ENCODE measurements at regions not wholly inside any gene's neighbourhood (a gene's known extent, or its start where the extent isn't known, plus 50 kb on each side); places are given as distances from the start of the nearest gene placed in this dataset.

GRCh38 chr7:26043801-26044200 is 108.2 kb upstream of the NFE2L3 start:
- no peak for DNase-seq (ENCODE audit: low spot score)

- DNase-seq (ENCODE audit: low spot score), result no peak
Observed at GRCh38 chr7:26044320-26044719, 107.7 kb upstream of the NFE2L3 start.

GRCh38 chr7:26046150-26046549 is 105.8 kb upstream of the NFE2L3 start:
- no peak for DNase-seq (ENCODE audit: low spot score)

DNA sequence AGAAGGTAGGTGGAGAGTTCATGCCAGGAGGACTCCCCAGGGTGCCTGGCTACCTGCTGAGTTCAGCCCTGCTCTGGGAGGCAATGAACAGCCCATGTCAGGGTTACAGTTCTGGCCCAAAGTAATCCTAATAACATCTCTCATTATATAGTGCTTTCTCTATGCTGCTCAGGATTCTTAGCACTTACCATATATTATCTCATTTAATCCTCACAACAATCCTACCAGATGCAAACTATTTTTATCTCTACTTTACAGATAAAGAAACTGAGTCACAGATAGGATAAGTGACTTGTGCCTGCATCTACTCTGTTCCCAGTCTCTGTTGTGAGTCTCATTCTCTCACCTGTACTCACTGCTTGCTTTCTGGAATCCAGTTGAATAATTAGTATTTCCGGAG is 105.1 kb upstream of the NFE2L3 start:
- DNase-seq (ENCODE audit: low spot score), result no peak

DNA sequence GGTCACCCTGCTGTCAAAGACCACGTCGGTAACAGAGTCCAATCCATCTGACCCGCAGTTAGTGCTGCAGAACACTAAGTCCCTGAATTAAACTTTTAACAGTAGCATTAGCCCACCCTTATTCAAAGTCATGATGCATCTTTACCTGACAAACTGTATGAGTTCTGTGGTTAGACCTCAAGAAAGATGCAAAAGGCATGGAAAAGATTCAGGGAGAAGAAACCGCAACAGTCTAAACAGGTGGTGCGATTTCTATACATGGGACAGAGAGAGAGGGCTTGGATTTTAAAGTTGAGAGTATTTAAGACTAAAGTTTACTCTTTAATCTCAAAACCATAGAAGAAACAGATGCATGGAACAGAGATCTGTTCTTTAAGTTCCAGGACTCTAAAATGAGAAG is 103.3 kb upstream of the NFE2L3 start:
- no peak for DNase-seq (ENCODE audit: low spot score)

- no peak for DNase-seq (ENCODE audit: low spot score)
Observed at GRCh38 chr7:26049081-26049480, 102.9 kb upstream of the NFE2L3 start.

DNA sequence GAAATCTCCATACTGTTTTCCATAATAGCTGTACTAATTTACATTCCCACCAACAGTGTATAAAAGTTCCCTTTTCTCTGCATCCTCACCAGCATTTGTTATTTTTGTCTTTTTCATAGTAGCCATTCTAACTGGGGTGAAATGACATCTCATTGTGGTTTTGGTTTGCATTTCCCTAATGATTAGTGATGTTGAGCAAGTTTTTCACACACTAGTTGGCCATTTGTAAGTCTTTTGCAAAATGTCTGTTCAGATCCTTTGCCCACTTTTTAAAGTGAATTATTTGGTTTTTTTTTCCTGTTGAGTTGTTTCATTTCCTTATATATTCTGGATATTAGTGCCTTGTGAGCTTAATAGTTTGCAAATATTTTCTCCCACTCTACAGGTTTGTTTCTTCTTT is 101.0 kb upstream of the NFE2L3 start:
- no peak for DNase-seq (ENCODE audit: low spot score)

GRCh38 chr7:26052706-26053105 is 99.3 kb upstream of the NFE2L3 start:
- DNase-seq (ENCODE audit: low spot score), result no peak

- DNase-seq (ENCODE audit: low spot score), result no peak
Observed at GRCh38 chr7:26054386-26054785, 97.6 kb upstream of the NFE2L3 start.

- DNase-seq (ENCODE audit: low spot score), result no peak
Observed at GRCh38 chr7:26055241-26055640, 96.8 kb upstream of the NFE2L3 start.

GRCh38 chr7:26060733-26061677 is 91.0 kb upstream of the NFE2L3 start:
- no peak for DNase-seq (ENCODE audit: low spot score)

DNA sequence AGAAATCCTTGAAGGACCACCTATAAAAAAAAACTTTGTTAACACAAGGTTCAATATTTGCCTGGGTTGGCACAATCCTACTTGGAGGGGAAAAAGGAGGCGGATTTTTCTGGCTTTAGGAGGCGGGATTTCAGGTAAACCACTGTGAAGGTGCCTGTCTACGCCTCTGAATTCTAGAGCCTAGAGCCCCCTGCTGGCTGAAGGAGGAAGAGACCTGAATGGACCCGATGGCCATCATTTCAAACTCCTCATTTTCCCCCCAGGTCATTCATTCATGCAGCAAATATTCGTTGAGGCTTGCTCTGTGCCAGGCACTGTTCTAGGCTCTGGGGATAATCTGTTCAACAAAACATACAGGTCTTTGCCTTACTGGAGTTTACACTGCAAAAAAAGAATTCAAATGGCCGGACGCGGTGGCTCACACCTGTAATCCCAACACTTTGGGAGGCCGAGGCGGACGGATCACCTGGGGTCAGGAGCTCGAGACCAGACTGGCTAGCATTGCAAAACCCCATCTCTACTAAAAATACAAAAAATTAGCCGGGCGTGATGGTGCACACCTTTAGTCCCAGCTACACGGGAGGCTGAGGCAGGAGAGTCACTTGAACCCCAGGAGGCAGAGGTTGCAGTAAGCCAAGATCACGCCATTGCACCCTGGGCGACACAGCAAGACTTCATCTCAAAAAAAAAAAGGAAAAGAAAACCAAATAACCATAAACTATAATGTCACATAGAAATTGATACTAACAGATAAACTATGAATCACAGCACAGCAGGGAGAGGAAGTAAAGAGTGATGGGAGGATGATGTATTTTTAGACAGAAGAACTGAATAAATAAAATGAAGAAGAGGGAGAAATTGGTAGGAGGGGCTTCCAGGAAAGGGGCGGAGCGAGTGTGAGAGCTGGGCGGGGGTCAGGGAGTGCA is 90.1 kb upstream of the NFE2L3 start:
- DNase-seq (ENCODE audit: low spot score), result peak; percentile 12

DNA sequence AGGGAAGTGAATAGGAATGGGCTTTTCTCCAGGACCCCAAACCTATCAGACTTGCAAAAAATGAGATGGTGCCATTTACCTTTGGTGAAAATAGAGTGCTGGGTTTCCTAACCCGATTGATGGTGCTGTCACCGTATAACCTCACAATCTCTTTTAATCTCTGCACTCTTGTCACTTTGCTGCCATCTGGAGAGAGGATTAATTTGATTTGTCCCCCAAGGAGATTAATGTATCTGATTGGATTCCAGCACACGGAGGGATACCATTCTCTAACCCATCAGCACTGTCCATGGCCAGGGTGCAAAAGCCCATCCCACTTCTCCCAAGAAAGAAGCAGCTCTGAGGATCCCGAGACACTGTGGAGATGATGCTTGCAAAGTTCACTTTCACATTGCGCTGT is 86.3 kb upstream of the NFE2L3 start:
- DNase-seq (ENCODE audit: low spot score), result no peak

GRCh38 chr7:26066736-26067135 is 85.3 kb upstream of the NFE2L3 start:
- no peak for DNase-seq (ENCODE audit: low spot score)

- DNase-seq (ENCODE audit: low spot score), result no peak
Observed at GRCh38 chr7:26070290-26070689, 81.7 kb upstream of the NFE2L3 start.

DNA sequence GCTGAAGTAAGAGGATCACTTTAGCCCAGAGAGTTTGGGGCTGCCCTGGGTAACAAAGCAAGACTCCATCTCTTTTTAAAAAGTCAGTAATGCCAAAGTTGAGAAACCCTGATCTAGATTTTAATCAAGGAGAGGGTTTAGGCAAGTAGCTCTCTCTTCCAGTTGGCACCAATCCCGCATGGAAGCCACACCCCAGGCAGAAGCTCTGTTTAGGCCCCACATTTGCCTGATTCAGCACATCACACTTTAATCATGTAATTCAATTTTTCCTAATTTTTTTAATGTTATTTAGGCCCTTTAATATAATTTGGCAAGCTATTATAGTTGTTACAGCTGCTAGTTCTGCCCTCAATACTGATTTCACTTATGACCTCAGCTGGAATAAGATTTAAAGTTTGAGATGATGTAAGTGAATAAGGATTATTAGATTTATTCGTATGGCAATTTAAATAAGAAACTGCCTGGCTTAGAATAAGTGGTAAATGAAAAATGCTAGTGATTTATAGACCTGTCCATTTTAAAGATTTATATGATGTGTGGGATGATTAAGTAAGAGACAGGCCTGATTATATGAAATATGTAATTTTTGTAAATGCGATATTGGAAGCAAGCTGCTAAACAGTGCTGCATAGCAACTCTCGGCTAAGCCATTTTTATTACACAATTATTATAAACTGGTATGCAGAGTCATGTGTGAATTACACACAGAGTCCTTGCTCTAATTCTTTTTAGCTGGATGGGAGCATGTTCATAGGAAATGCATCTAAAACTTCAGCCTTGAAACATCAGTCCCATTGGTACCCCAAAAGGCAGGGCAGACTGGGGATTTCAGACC is 80.2 kb upstream of the NFE2L3 start:
- no peak for DNase-seq (ENCODE audit: low spot score)

DNA sequence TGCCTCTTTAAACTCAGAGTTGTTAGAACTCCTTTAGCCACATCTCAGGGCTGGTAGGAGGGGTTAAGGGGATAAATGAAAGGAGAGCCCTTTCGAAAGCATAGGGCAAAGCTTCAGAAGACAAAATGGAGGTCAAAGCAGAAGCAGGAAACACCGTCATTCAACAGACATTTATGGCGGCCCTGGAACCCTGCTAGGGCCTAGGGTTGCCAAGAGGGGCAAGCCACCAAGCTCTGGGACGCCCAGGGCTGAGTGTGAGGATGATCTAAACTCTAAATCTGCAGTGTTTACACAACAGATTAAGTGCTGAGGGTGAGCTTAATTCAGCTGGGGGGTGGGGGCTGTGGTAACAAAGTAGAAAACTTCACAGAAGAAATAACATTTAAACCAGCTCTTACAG is 79.0 kb upstream of the NFE2L3 start:
- DNase-seq (ENCODE audit: low spot score), result no peak

DNA sequence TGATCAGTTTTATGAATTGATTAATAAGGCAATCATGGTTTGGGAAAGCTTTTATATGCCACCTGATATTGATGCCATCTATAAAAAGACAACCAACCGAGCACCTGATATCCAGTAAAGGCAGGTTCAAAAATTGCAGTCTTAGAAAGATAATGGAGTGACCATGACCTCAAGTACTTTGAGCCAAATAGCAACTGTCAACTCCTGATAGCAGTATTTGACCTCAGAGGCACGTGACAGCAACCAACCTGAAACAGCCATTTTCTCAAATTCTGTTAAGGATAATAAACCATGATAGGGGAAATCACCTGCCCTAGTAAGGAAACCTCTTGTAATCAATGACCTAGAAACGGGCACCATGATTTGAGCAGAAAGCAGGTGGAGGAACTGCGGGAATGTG is 77.1 kb upstream of the NFE2L3 start:
- DNase-seq (ENCODE audit: low spot score), result no peak

DNA sequence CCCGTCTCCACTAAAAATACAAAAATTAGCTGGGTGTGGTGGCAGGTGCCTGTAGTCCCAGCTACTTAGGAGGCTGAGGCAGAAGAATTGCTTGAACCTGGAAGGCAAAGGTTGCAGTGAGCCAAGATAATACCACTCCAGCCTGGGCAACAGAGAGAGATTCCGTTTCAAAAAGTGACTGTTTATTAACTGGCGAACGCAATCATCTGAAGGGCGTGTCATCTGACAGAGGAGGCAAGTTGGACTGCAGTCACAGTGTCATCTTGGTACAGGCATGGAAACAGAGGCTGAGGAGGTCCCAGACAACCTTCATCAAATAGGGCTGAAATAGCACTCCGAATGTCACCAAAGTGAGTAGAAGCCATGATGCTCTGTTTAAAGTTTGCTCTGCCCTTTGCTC is 75.3 kb upstream of the NFE2L3 start:
- no peak for DNase-seq (ENCODE audit: low spot score)

DNA sequence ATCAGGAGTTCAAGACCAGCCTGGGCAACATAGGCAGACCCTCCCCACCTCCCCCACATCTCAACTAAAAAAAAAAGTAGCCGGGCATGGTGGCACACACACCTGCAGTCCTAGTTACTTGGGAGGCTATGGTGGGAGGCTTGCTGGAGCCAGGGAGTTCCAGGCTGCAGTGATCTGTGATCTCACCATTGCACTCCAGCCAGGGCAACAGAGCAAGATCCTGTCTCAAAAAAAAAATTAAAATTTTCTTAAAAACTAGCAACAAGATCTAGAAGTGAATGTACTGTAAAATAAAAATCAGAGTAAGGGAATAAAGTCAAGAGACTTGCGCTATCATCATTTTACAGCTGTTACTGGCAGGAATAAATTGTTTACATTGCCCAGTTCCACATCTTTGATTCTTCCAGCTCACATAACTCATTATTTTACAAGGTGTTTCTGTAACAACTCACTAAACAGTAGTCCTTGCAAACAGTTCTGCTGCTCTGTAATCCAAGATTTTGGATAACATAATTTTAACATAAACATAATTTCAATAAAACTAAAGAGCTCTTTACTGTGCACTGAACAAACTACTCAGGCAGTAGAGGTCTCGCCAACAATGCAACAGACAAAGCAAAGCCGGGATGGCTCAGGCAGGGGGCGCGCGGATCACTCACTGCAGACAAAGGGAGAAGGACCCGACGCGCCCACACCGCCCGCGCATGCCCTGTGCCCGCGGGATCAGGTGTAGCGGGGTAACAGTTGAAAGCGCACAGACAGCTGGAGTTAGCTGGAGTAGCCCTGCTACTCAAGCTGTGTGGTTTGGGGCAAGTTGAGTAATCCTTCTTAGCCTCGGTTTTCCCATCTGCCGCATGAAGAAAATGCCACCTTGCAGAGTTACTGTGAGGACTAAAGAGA is 73.3 kb upstream of the NFE2L3 start:
- DNase-seq (ENCODE audit: low spot score), result peak; percentile 72

DNA sequence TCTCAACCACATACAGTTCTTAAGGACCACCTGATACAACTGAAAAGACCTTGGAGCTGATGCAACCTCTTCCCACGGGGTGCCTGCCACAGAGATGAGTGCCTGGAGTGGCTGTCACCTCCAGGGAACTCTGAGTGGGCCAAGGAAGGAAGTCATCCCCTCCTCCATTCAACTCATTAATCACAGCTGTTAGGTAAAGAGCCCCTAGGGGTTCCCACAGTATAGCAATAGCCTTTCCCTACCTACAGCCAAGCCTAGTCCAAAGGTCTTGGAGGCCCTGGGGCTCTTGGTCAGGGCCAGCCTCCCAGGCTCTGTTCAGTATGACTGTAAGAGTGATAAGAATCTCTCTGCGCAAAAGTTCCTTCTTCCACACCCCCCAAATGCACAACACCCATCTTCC is 70.4 kb upstream of the NFE2L3 start:
- DNase-seq (ENCODE audit: low spot score), result no peak

Data from pons (tissue), 1 donor.